Loucy (cell line): ENCODE measurements at regions not wholly inside any gene's neighbourhood (a gene's known extent, or its start where the extent isn't known, plus 50 kb on each side); places are given as distances from the start of the nearest gene placed in this dataset.

Source experiments
- H2AFZ ChIP-seq: fragments of 200-600 bp; sonication (generic); 2 replicates; pipeline ENCODE4 v1.6.0; 2016; ENCODE audit warnings: antibody characterized with exemption, mild to moderate bottlenecking, low read length, moderate library complexity
- H3F3A ChIP-seq: fragments of 200-600 bp; 2 replicates; pipeline ENCODE4 v1.6.0; 2016; ENCODE audit warnings: antibody characterized with exemption, low read depth, mild to moderate bottlenecking
- H3K27me3 ChIP-seq: fragments of 200-600 bp; sonication (generic); 2 replicates; pipeline ENCODE4 v1.6.1; 2014; ENCODE audit warnings: low read length, mild to moderate bottlenecking; ENCODE audit not compliant: insufficient read depth, poor library complexity, severe bottlenecking
- H3K36me3 ChIP-seq: fragments of 200-600 bp; sonication (generic); 2 replicates; pipeline ENCODE4 v1.6.1; 2016; ENCODE audit warnings: low read length; ENCODE audit not compliant: insufficient read depth
- H3K4me1 ChIP-seq: fragments of 200-600 bp; sonication (generic); 2 replicates; pipeline ENCODE4 v1.5.1; 2014; ENCODE audit warnings: low read length, mild to moderate bottlenecking; ENCODE audit not compliant: insufficient read depth, poor library complexity, severe bottlenecking
- H3K4me2 ChIP-seq: fragments of 200-600 bp; sonication (generic); 2 replicates; pipeline ENCODE4 v1.6.0; 2014; ENCODE audit warnings: antibody characterized with exemption, low read length, low read depth, mild to moderate bottlenecking; ENCODE audit not compliant: poor library complexity, severe bottlenecking
- H3K4me3 ChIP-seq: fragments of 200-600 bp; sonication (generic); 2 replicates; pipeline ENCODE4 v1.5.1; 2014; ENCODE audit warnings: low read length, mild to moderate bottlenecking, mixed read lengths; ENCODE audit not compliant: poor library complexity, severe bottlenecking
- H3K79me2 ChIP-seq: fragments of 200-600 bp; sonication (generic); 2 replicates; pipeline ENCODE4 v1.6.1; 2014; ENCODE audit warnings: low read length; ENCODE audit not compliant: insufficient read depth
- H3K9ac ChIP-seq: fragments of 200-600 bp; sonication (generic); 2 replicates; pipeline ENCODE4 v1.6.0; 2014; ENCODE audit warnings: mild to moderate bottlenecking, low read depth, low read length, moderate library complexity; ENCODE audit not compliant: poor library complexity, severe bottlenecking
- H3K9me2 ChIP-seq: fragments of 200-600 bp; sonication (generic); replicated peaks from 2 replicates; pipeline ENCODE4 v1.6.1; 2016; ENCODE audit warnings: low read depth, low read length, mixed read lengths
- H3K9me3 ChIP-seq: fragments of 200-600 bp; sonication (generic); 2 replicates; pipeline ENCODE4 v1.6.1; 2014; ENCODE audit warnings: mild to moderate bottlenecking, antibody characterized with exemption, low read length, low read depth; ENCODE audit not compliant: insufficient read depth
- H4K20me1 ChIP-seq: fragments of 200-600 bp; sonication (generic); 2 replicates; pipeline ENCODE4 v1.6.0; 2014; ENCODE audit warnings: antibody characterized with exemption, low read length, mild to moderate bottlenecking; ENCODE audit not compliant: insufficient read depth, poor library complexity, severe bottlenecking
- EZH2phosphoT487 ChIP-seq: fragments of 200-600 bp; IDR thresholded peaks from 2 replicates; pipeline ENCODE4 v1.6.1; 2018; ENCODE audit warnings: antibody characterized with exemption, mild to moderate bottlenecking, moderate library complexity, borderline replicate concordance
- TF ChIP-seq, protein P1 (sequence below): fragments of 200-600 bp; sonication (generic); conservative IDR thresholded peaks from 2 replicates; pipeline ENCODE4 v1.5.1; 2014; ENCODE audit warnings: mild to moderate bottlenecking, antibody characterized with exemption, low read length

DNA sequence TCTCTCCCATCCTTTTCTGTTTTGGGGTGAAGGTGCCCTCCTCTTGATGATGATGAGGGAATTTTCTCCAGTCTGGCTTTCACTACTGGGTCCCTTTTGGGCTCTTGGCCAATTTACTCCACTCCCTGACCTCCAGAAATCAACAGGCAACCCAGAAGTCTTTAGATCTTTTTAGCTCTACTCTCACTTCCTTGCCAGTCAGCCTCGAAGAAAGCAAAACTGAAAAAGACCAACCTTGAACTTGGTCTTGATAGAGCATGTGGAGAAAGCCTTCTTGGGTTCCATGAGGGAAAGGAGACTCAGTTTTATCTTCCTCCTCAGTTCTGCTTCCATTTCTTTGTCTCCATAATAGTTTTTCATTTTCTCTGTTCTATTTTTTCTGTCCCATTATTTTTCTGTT is 91.4 kb upstream of the NPVF start:
- H3K4me2 ChIP-seq = no peak overlapping the region
- no peaks in the 10 kb centered on the region for H3K27me3 ChIP-seq
- H3K4me3 ChIP-seq = no peak overlapping the region
- H3K4me1 ChIP-seq = peaks cover 6% of the 10 kb centered on the region
- no peaks in the 10 kb centered on the region for H3K79me2 ChIP-seq
- no peaks in the 10 kb centered on the region for H4K20me1 ChIP-seq
- no peaks in the 10 kb centered on the region for H3K9me2 ChIP-seq
- H3K9me3 ChIP-seq = no peaks in the 10 kb centered on the region
- TF ChIP-seq, protein P1, sequence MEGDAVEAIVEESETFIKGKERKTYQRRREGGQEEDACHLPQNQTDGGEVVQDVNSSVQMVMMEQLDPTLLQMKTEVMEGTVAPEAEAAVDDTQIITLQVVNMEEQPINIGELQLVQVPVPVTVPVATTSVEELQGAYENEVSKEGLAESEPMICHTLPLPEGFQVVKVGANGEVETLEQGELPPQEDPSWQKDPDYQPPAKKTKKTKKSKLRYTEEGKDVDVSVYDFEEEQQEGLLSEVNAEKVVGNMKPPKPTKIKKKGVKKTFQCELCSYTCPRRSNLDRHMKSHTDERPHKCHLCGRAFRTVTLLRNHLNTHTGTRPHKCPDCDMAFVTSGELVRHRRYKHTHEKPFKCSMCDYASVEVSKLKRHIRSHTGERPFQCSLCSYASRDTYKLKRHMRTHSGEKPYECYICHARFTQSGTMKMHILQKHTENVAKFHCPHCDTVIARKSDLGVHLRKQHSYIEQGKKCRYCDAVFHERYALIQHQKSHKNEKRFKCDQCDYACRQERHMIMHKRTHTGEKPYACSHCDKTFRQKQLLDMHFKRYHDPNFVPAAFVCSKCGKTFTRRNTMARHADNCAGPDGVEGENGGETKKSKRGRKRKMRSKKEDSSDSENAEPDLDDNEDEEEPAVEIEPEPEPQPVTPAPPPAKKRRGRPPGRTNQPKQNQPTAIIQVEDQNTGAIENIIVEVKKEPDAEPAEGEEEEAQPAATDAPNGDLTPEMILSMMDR = no peak
- no peak for TF ChIP-seq EZH2phosphoT487
- no peaks in the 10 kb centered on the region for H3F3A ChIP-seq
- H2AFZ ChIP-seq = 0 out of 2 replicates have a peak overlapping the region, but pooled peaks have one; percentile 18
- H3K36me3 ChIP-seq = no peaks in the 10 kb centered on the region
- no peak overlapping the region for H3K9ac ChIP-seq

DNA sequence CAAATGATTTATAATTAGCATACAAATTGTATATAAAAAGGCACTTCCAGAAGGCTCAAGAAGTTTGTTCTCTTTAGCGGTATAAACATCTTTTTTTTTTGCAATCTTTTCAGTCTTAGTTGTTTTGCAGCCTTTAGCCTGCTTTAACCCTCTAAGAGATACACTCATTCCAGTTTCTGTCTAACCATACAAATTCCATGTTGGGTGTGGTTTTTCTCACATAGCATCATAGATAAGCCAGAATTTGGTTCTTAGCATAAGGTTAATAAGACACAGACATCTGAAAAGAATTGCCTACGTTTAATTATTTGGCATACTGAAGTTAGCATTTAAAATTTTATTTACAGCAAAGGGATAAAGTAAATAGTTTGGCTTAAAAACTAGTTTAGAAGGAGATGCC is 92.5 kb upstream of the NPVF start:
- Histone ChIP-seq H4K20me1 (no peaks in the 10 kb centered on the region), H3K36me3 (no peaks in the 10 kb centered on the region), H3K9ac (no peak overlapping the region), H3K4me3 (no peak overlapping the region), H3K9me2 (no peaks in the 10 kb centered on the region), H2AFZ (no peak overlapping the region), H3F3A (no peaks in the 10 kb centered on the region), H3K9me3 (no peaks in the 10 kb centered on the region), H3K4me1 (no peaks in the 10 kb centered on the region), H3K27me3 (no peaks in the 10 kb centered on the region), H3K79me2 (no peaks in the 10 kb centered on the region), H3K4me2 (no peak overlapping the region)
- TF ChIP-seq, protein P1 = no peak
- TF ChIP-seq EZH2phosphoT487 = no peak

GRCh38 chr7:25321424-25321823 is 93.1 kb upstream of the NPVF start:
- H3K4me2 ChIP-seq = no peak overlapping the region
- no peaks in the 10 kb centered on the region for H3K4me1 ChIP-seq
- H3K9ac ChIP-seq = no peak overlapping the region
- no peak overlapping the region for H2AFZ ChIP-seq
- no peaks in the 10 kb centered on the region for H3K36me3 ChIP-seq
- no peak for TF ChIP-seq EZH2phosphoT487
- TF ChIP-seq, protein P1 = no peak
- no peaks in the 10 kb centered on the region for H3K79me2 ChIP-seq
- H3K9me2 ChIP-seq = no peaks in the 10 kb centered on the region
- H4K20me1 ChIP-seq = no peaks in the 10 kb centered on the region
- no peaks in the 10 kb centered on the region for H3K27me3 ChIP-seq
- H3F3A ChIP-seq = no peaks in the 10 kb centered on the region
- H3K4me3 ChIP-seq = no peak overlapping the region
- no peaks in the 10 kb centered on the region for H3K9me3 ChIP-seq
